ENCODE measurements at regions not wholly inside any gene's neighbourhood (a gene's known extent, or its start where the extent isn't known, plus 50 kb on each side); places are given as distances from the start of the nearest gene placed in this dataset.

GRCh38 chr9:75197561-75197960 lies 109.2 kb downstream of the OSTF1 start:
- ChIA-PET CTCF (interaction anchor here (1.1 to 5.9 kb wide), 4 partner anchors 13 to 658 kb away, joined by 3 to 36 read pairs (median 4); no protein-coding TSS in a partner anchor), POLR2A (no interaction called here)
- BruUV-seq (replicated peaks): no TSS peak
- Histone ChIP-seq H3K36me3 (ENCODE audit: control insufficient read depth in 2 of 2, extremely low read depth in 1 of 2, insufficient read depth in 2 of 2, low read length in 2 of 2) (no peaks in the 10 kb centered on the region), H3K27ac (ENCODE audit: insufficient read depth, low read depth, low read length) (no peak overlapping the region), H3K79me2 (ENCODE audit: control insufficient read depth, insufficient read depth, low read length) (no peaks in the 10 kb centered on the region), H3K9ac (replicated peaks; ENCODE audit: extremely low read depth, insufficient read depth, low read length) (no peak overlapping the region), H3K27me3 (ENCODE audit: control insufficient read depth in 2 of 2, insufficient read depth in 2 of 2, low read length in 2 of 2) (peaks cover 0 to 3% of the 10 kb centered on the region in 2 experiments), H4K20me1 (replicated peaks; ENCODE audit: control insufficient read depth, extremely low read depth, insufficient read depth, low read length) (no peaks in the 10 kb centered on the region), H3K4me2 (ENCODE audit: insufficient read depth, low read length) (no peak overlapping the region), H3K4me1 (ENCODE audit: control insufficient read depth, extremely low read depth, insufficient read depth, low read length) (no peaks in the 10 kb centered on the region), H3K9me1 (replicated peaks; ENCODE audit: control insufficient read depth, extremely low read depth, insufficient read depth, low read length) (no peaks in the 10 kb centered on the region), H3K9me3 (replicated peaks; ENCODE audit: control insufficient read depth, insufficient read depth, low read length) (no peaks in the 10 kb centered on the region), H3K4me3 (replicated peaks in 1 of 3; ENCODE audit: insufficient read depth in 1 of 3, low read depth in 1 of 3, low read length in 3 of 3) (no peak overlapping the region), H2AFZ (ENCODE audit: low read depth, low read length) (no peak overlapping the region)
- DNase-seq (ENCODE audit: low read depth, low spot score): peak; percentile 36
- no peak for FAIRE-seq
- dilution Hi-C loops (cut with MboI; ENCODE audit: extremely low pct_ligation_motif_present, low sequenced_read_pairs): no loop called here
- TF ChIP-seq POLR2AphosphoS5 (IDR thresholded peaks at IDR 0.05; ENCODE audit: insufficient read depth, low read depth, low read length) (no peak), EZH2 (IDR thresholded peaks at IDR 0.05; ENCODE audit: borderline replicate concordance, low read depth, low read length, severe bottlenecking) (no peak), JUN (IDR thresholded peaks at IDR 0.05; ENCODE audit: borderline replicate concordance, insufficient read depth, insufficient read length, low read depth) (no peak), MAX (IDR thresholded peaks at IDR 0.05; ENCODE audit: insufficient read depth, insufficient read length) (no peak), FOS (IDR thresholded peaks at IDR 0.05; ENCODE audit: borderline replicate concordance, insufficient read depth, low read length) (no peak)
- intact Hi-C loops (cut with micrococcal nuclease): no loop called here

- Histone ChIP-seq H3K9me1 (replicated peaks; ENCODE audit: control insufficient read depth, extremely low read depth, insufficient read depth, low read length) (no peaks in the 10 kb centered on the region), H3K4me1 (ENCODE audit: control insufficient read depth, extremely low read depth, insufficient read depth, low read length) (no peaks in the 10 kb centered on the region), H3K4me3 (replicated peaks in 1 of 3; ENCODE audit: insufficient read depth in 1 of 3, low read depth in 1 of 3, low read length in 3 of 3) (no peak overlapping the region), H3K27ac (ENCODE audit: insufficient read depth, low read depth, low read length) (no peak overlapping the region), H2AFZ (ENCODE audit: low read depth, low read length) (no peak overlapping the region), H3K36me3 (ENCODE audit: control insufficient read depth in 2 of 2, extremely low read depth in 1 of 2, insufficient read depth in 2 of 2, low read length in 2 of 2) (no peaks in the 10 kb centered on the region), H3K9ac (replicated peaks; ENCODE audit: extremely low read depth, insufficient read depth, low read length) (no peak overlapping the region), H3K4me2 (ENCODE audit: insufficient read depth, low read length) (no peak overlapping the region), H4K20me1 (replicated peaks; ENCODE audit: control insufficient read depth, extremely low read depth, insufficient read depth, low read length) (no peaks in the 10 kb centered on the region), H3K79me2 (ENCODE audit: control insufficient read depth, insufficient read depth, low read length) (no peaks in the 10 kb centered on the region), H3K9me3 (replicated peaks; ENCODE audit: control insufficient read depth, insufficient read depth, low read length) (no peaks in the 10 kb centered on the region), H3K27me3 (ENCODE audit: control insufficient read depth in 2 of 2, insufficient read depth in 2 of 2, low read length in 2 of 2) (peaks cover 0 to 3% of the 10 kb centered on the region in 2 experiments)
- intact Hi-C loops (cut with micrococcal nuclease): no loop called here
- DNase-seq (ENCODE audit: low read depth, low spot score) (no peak), FAIRE-seq (no peak)
- CTCF ChIA-PET: interaction anchor here (1.1 to 5.9 kb wide), 4 partner anchors 14 to 425 kb away, joined by 3 to 36 read pairs (median 8); no protein-coding TSS in a partner anchor
- dilution Hi-C loops (cut with MboI; ENCODE audit: extremely low pct_ligation_motif_present, low sequenced_read_pairs): no loop called here
- POLR2A ChIA-PET: no interaction called here
- no TSS peak for BruUV-seq (replicated peaks)
- TF ChIP-seq CTCF (IDR thresholded peaks at IDR 0.05; ENCODE audit: extremely low read depth in 1 of 2, insufficient read depth in 1 of 2, low read depth in 1 of 2, low read length in 2 of 2) (peak in 1 of 2 donors; percentile 10), FOS (IDR thresholded peaks at IDR 0.05; ENCODE audit: borderline replicate concordance, insufficient read depth, low read length) (no peak)
These were observed 110.1 kb downstream of the OSTF1 start for GRCh38 chr9:75198436-75198835.
